GM23248 (cell line): ENCODE measurements at regions not wholly inside any gene's neighbourhood (a gene's known extent, or its start where the extent isn't known, plus 50 kb on each side); places are given as distances from the start of the nearest gene placed in this dataset.

ENCODE experiments used
- DNase-seq: peaks from one replicate; pipeline ENCODE4 v3.0.0-alpha.2; 2015
- H2AFZ ChIP-seq: fragments of 200-600 bp; sonication (generic); 2 replicates; pipeline ENCODE4 v1.6.1; 2016; ENCODE audit warnings: antibody characterized with exemption
- H3F3A ChIP-seq: fragments of 200-600 bp; sonication (generic); 2 replicates; pipeline ENCODE4 v1.6.1; 2016; ENCODE audit warnings: mild to moderate bottlenecking, antibody characterized with exemption, mixed run types; ENCODE audit not compliant: insufficient read depth
- H3K27ac ChIP-seq: fragments of 200-600 bp; sonication (generic); 2 replicates; pipeline ENCODE4 v1.5.1; 2016; ENCODE audit warnings: mild to moderate bottlenecking
- H3K27me3 ChIP-seq: fragments of 200-600 bp; sonication (generic); replicated peaks from 2 replicates; pipeline ENCODE4 v1.6.1; 2016; ENCODE audit warnings: mild to moderate bottlenecking; ENCODE audit not compliant: insufficient read depth
- H3K36me3 ChIP-seq: fragments of 200-600 bp; sonication (generic); 2 replicates; pipeline ENCODE4 v1.6.1; 2016; ENCODE audit warnings: low read depth, mild to moderate bottlenecking
- H3K4me1 ChIP-seq: fragments of 200-600 bp; sonication (generic); 2 replicates; pipeline ENCODE4 v1.6.1; 2016; ENCODE audit warnings: mild to moderate bottlenecking; ENCODE audit not compliant: insufficient read depth
- H3K4me2 ChIP-seq: fragments of 200-600 bp; sonication (generic); one replicate; pipeline ENCODE4 v1.6.1; 2016; ENCODE audit warnings: mild to moderate bottlenecking; ENCODE audit not compliant: unreplicated experiment
- H3K4me3 ChIP-seq: fragments of 200-600 bp; sonication (generic); 2 replicates; pipeline ENCODE4 v1.5.1; 2016; ENCODE audit warnings: mild to moderate bottlenecking
- H3K79me2 ChIP-seq: fragments of 200-600 bp; sonication (generic); 2 replicates; pipeline ENCODE4 v1.6.1; 2016; ENCODE audit warnings: mild to moderate bottlenecking; ENCODE audit not compliant: insufficient read depth
- H3K9ac ChIP-seq: fragments of 200-600 bp; sonication (generic); 2 replicates; pipeline ENCODE4 v1.6.1; 2016; ENCODE audit warnings: mild to moderate bottlenecking
- H3K9me2 ChIP-seq: fragments of 200-600 bp; sonication (generic); 2 replicates; pipeline ENCODE4 v1.6.1; 2016; ENCODE audit warnings: mixed run types, mild to moderate bottlenecking, moderate library complexity; ENCODE audit not compliant: insufficient read depth
- H3K9me3 ChIP-seq: fragments of 200-600 bp; sonication (generic); one replicate; pipeline ENCODE4 v1.6.1; 2017; ENCODE audit warnings: low read depth
- H4K20me1 ChIP-seq: fragments of 200-600 bp; sonication (generic); 2 replicates; pipeline ENCODE4 v1.6.0; 2016; ENCODE audit not compliant: insufficient read depth
- EZH2 ChIP-seq: fragments of 200-600 bp; sonication (generic); IDR thresholded peaks from 2 replicates; pipeline ENCODE4 v1.6.1; 2018; ENCODE audit warnings: antibody characterized with exemption, mild to moderate bottlenecking; ENCODE audit not compliant: insufficient read depth, poor library complexity, severe bottlenecking
- EZH2phosphoT487 ChIP-seq: fragments of 200-600 bp; sonication (generic); IDR thresholded peaks from 2 replicates; pipeline ENCODE4 v1.6.1; 2018; ENCODE audit warnings: antibody characterized with exemption, moderate library complexity, mild to moderate bottlenecking, low read depth; ENCODE audit not compliant: insufficient read depth
- WGBS, 2 experiments: methylation state at CpG; one replicate each; pipeline ENCODE4 v1.1.6; 2015 to 2017; ENCODE audit warnings: low lambda C conversion rate in 2 of 2, low coverage in 1 of 2; ENCODE audit errors: missing lambda C conversion rate in 2 of 2; 5-methylcytosine and 5-hydroxymethylcytosine counted together
- in situ Hi-C: fragments of 300-500 bp; cut with MboI; formaldehyde crosslinking; loops from 2 replicates; pipeline ENCODE4 v1.15.0; 2020

DNA sequence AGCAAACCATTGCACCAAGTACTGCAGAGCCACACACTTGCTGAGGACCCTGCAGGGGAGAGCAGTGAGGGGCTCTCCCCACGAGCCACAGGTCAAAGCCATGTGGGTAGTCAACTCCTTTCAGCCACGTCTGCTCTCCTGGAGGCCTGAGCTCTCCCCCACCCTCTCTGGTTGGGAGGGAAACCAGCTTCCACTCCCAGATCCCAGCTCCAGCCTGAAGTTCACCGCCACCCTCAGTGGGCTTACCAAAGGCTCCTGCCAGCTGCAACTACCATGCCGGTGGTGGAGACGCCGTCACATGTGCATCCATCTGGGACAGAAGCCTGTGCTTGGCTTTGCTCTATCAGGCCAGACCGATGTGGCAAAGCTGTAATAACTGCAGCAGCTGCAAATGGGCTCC, 521.5 kb upstream of the RAB6C start:
- no peak for DNase-seq
- H2AFZ ChIP-seq, result no peak overlapping the region
- TF ChIP-seq EZH2 (no peak), EZH2phosphoT487 (no peak)
- H4K20me1 ChIP-seq, result no peaks in the 10 kb centered on the region
- no peak overlapping the region for H3K4me2 ChIP-seq
- no peaks in the 10 kb centered on the region for H3K36me3 ChIP-seq
- no peak overlapping the region for H3K27ac ChIP-seq
- in situ Hi-C loops, result no loop called here
- H3F3A ChIP-seq, result no peaks in the 10 kb centered on the region
- H3K4me3 ChIP-seq, result no peak overlapping the region
- no peak overlapping the region for H3K9ac ChIP-seq
- no peaks in the 10 kb centered on the region for H3K9me2 ChIP-seq
- no peaks in the 10 kb centered on the region for H3K9me3 ChIP-seq
- H3K4me1 ChIP-seq, result no peaks in the 10 kb centered on the region
- WGBS, 2 experiments, result 21 to 33% methylated on average over 3 to 7 of the region's 7 CpGs
- H3K79me2 ChIP-seq, result no peaks in the 10 kb centered on the region
- H3K27me3 ChIP-seq, result no peaks in the 10 kb centered on the region

DNA sequence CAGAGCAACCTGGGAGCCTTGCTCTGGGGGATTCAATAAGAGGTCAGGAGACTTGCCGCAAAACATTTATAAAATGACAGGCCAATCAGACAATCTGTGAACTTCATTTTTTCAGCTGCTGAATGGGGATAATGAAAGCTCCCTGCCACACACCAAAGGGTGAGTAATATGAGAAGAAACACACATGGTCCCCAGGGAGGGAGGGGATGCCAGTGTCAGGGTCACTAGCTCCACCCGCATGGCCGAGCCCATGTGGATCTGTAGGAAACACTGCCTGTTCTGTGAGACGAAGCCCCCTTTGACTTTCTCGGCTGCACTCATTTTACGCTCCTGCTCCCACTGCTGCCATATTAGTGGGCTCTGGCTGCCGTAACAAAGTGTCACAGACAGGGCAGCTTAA, 521.0 kb upstream of the RAB6C start:
- no peaks in the 10 kb centered on the region for H3F3A ChIP-seq
- H3K27ac ChIP-seq, result no peak overlapping the region
- TF ChIP-seq EZH2phosphoT487, result no peak
- TF ChIP-seq EZH2, result no peak
- H3K36me3 ChIP-seq, result no peaks in the 10 kb centered on the region
- in situ Hi-C loops, result no loop called here
- no peaks in the 10 kb centered on the region for H4K20me1 ChIP-seq
- no peaks in the 10 kb centered on the region for H3K4me1 ChIP-seq
- 56 to 59% methylated on average over 7 of the region's 7 CpGs for WGBS, 2 experiments
- no peaks in the 10 kb centered on the region for H3K27me3 ChIP-seq
- H3K9ac ChIP-seq, result no peak overlapping the region
- no peaks in the 10 kb centered on the region for H3K9me2 ChIP-seq
- H3K9me3 ChIP-seq, result no peaks in the 10 kb centered on the region
- H3K79me2 ChIP-seq, result no peaks in the 10 kb centered on the region
- no peak overlapping the region for H2AFZ ChIP-seq
- H3K4me3 ChIP-seq, result no peak overlapping the region
- no peak for DNase-seq
- H3K4me2 ChIP-seq, result no peak overlapping the region

DNA sequence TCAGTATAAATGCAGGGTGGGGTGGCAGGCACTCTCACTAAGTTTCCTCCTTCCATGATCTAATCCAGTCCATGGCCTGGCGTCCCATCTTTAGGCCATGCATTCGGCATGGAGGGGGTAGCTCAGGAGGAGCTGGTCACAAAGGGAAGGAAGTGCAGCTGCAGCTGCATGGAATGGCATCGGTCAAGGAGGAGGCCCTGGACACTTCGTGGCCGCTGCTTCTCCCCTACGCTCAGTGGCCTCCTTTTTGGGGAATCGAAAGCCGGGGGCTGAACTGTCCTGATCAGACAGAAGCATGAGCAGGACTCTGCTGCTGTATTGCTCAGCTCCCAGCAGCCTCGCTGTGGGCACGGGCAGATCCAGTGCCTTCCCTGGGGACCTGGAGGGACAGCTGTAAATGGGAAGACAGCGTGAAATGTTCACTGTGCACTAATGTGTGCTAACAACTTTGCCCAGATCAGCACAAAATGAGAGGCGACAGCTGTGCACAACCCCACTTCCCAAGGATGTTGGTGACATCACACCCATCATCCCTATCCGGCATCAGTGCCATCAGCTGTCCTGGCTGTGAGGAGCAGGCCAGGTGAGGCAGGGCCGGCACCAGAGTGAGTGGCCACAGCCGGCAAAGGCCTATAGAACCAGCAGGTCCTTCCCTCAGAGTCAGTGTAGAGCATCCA, 520.1 kb upstream of the RAB6C start:
- in situ Hi-C loops, result no loop called here
- no peaks in the 10 kb centered on the region for H3K9me2 ChIP-seq
- 40 to 41% methylated on average over 15 of the region's 15 CpGs for WGBS, 2 experiments
- H3K79me2 ChIP-seq, result no peaks in the 10 kb centered on the region
- no peaks in the 10 kb centered on the region for H3K9me3 ChIP-seq
- DNase-seq, result no peak
- H3K4me3 ChIP-seq, result no peak overlapping the region
- H3K27ac ChIP-seq, result no peak overlapping the region
- TF ChIP-seq EZH2phosphoT487 (no peak), EZH2 (no peak)
- H3K36me3 ChIP-seq, result no peaks in the 10 kb centered on the region
- H3F3A ChIP-seq, result no peaks in the 10 kb centered on the region
- no peak overlapping the region for H2AFZ ChIP-seq
- no peak overlapping the region for H3K4me2 ChIP-seq
- H4K20me1 ChIP-seq, result no peaks in the 10 kb centered on the region
- no peak overlapping the region for H3K9ac ChIP-seq
- no peaks in the 10 kb centered on the region for H3K27me3 ChIP-seq
- H3K4me1 ChIP-seq, result no peaks in the 10 kb centered on the region

DNA sequence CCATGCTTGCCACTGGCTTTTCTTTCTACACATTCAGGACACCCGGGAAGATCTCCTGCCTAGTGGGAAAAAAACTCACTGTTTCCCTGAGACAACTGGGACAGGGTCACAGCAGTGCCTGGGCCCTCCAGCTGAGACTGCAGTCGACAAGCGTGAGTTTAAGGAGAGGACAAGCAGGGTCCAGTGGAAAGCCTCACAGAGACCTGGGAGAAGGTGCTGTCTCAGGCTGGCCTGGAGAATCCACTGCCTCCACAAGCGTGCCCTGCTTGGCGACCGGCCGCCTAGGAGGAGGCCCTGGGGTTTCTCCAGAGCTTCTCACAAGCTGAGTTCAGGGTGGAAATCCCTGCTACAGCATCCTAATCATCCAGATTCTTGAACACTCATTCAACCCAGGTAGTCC, 519.6 kb upstream of the RAB6C start:
- H3K9ac ChIP-seq, result no peak overlapping the region
- no peaks in the 10 kb centered on the region for H3K9me2 ChIP-seq
- no peak overlapping the region for H3K4me2 ChIP-seq
- no peaks in the 10 kb centered on the region for H3K4me1 ChIP-seq
- no peaks in the 10 kb centered on the region for H3K27me3 ChIP-seq
- no peaks in the 10 kb centered on the region for H3F3A ChIP-seq
- WGBS, 2 experiments, result 44 to 52% methylated on average over 7 of the region's 7 CpGs
- H3K9me3 ChIP-seq, result no peaks in the 10 kb centered on the region
- H2AFZ ChIP-seq, result no peak overlapping the region
- H3K79me2 ChIP-seq, result no peaks in the 10 kb centered on the region
- no peaks in the 10 kb centered on the region for H4K20me1 ChIP-seq
- TF ChIP-seq EZH2phosphoT487, result no peak
- no peak for TF ChIP-seq EZH2
- H3K36me3 ChIP-seq, result no peaks in the 10 kb centered on the region
- H3K27ac ChIP-seq, result no peak overlapping the region
- in situ Hi-C loops, result no loop called here
- no peak overlapping the region for H3K4me3 ChIP-seq
- no peak for DNase-seq
